GM23338 (cell line): ENCODE measurements at regions not wholly inside any gene's neighbourhood (a gene's known extent, or its start where the extent isn't known, plus 50 kb on each side); places are given as distances from the start of the nearest gene placed in this dataset.

Experiments
- ATAC-seq: fragments of 200-7000 bp; cut with Tn5 transposase; 3 replicates; pipeline ENCODE4 v1.9.1; 2020
- DNase-seq: peaks from one replicate; pipeline ENCODE4 v3.0.0-alpha.2; 2015; ENCODE audit warnings: low spot score
- H2AFZ ChIP-seq: fragments of 200-600 bp; sonication (generic); 2 replicates; pipeline ENCODE4 v1.8.0; 2016; ENCODE audit warnings: antibody characterized with exemption, mild to moderate bottlenecking, moderate library complexity
- H3F3A ChIP-seq: fragments of 200-600 bp; sonication (generic); replicated peaks from 2 replicates; pipeline ENCODE4 v1.8.0; 2017; ENCODE audit warnings: antibody characterized with exemption, mixed run types, low read depth
- H3K27ac ChIP-seq: fragments of 200-600 bp; sonication (generic); 2 replicates; pipeline ENCODE4 v1.6.1; 2016; ENCODE audit warnings: low read depth
- H3K27me3 ChIP-seq: fragments of 200-600 bp; sonication (generic); 2 replicates; pipeline ENCODE4 v1.8.0; 2016; ENCODE audit warnings: mild to moderate bottlenecking, mixed run types, moderate library complexity; ENCODE audit not compliant: insufficient read depth
- H3K36me3 ChIP-seq: fragments of 200-600 bp; sonication (generic); 2 replicates; pipeline ENCODE4 v1.8.0; 2016; ENCODE audit warnings: mild to moderate bottlenecking; ENCODE audit not compliant: insufficient read depth
- H3K4me1 ChIP-seq: fragments of 200-600 bp; sonication (generic); 2 replicates; pipeline ENCODE4 v1.8.0; 2016; ENCODE audit warnings: mild to moderate bottlenecking, moderate library complexity; ENCODE audit not compliant: insufficient read depth
- H3K4me2 ChIP-seq: fragments of 200-600 bp; sonication (generic); 2 replicates; pipeline ENCODE4 v1.7.1; 2017; ENCODE audit warnings: mixed run types
- H3K4me3 ChIP-seq: fragments of 200-600 bp; sonication (generic); 2 replicates; pipeline ENCODE4 v1.6.1; 2016; ENCODE audit warnings: mixed run types
- H3K79me2 ChIP-seq: fragments of 200-600 bp; sonication (generic); replicated peaks from 2 replicates; pipeline ENCODE4 v1.8.0; 2017; ENCODE audit warnings: mild to moderate bottlenecking; ENCODE audit not compliant: insufficient read depth
- H3K9me2 ChIP-seq: fragments of 200-600 bp; sonication (generic); 2 replicates; pipeline ENCODE4 v1.8.0; 2017; ENCODE audit not compliant: insufficient read depth
- H4K20me1 ChIP-seq: fragments of 200-600 bp; sonication (generic); replicated peaks from 2 replicates; pipeline ENCODE4 v1.8.0; 2017; ENCODE audit warnings: mild to moderate bottlenecking; ENCODE audit not compliant: insufficient read depth
- H3K27ac Mint-ChIP-seq: 2 replicates; pipeline ENCODE4 v1.8.0; 2020; ENCODE audit warnings: inconsistent platforms, mild to moderate bottlenecking, moderate library complexity, mixed read lengths
- H3K27me3 Mint-ChIP-seq: 3 replicates; pipeline ENCODE4 v1.8.0; 2022; ENCODE audit warnings: low read depth, mild to moderate bottlenecking, moderate library complexity, mixed read lengths, inconsistent platforms; ENCODE audit not compliant: insufficient read depth, poor library complexity
- H3K36me3 Mint-ChIP-seq: 3 replicates; pipeline ENCODE4 v1.8.0; 2021; ENCODE audit warnings: low read depth, mild to moderate bottlenecking, inconsistent platforms, moderate library complexity, mixed read lengths
- H3K4me1 Mint-ChIP-seq: 3 replicates; pipeline ENCODE4 v1.8.0; 2020; ENCODE audit warnings: mild to moderate bottlenecking, inconsistent platforms, mixed read lengths
- H3K4me3 Mint-ChIP-seq: 3 replicates; pipeline ENCODE4 v1.8.0; 2021; ENCODE audit warnings: moderate library complexity, mild to moderate bottlenecking, inconsistent platforms, mixed read lengths
- H3K9me3 Mint-ChIP-seq: 3 replicates; pipeline ENCODE4 v1.8.0; 2020; ENCODE audit warnings: moderate library complexity, mild to moderate bottlenecking, inconsistent platforms, mixed read lengths
- EZH2phosphoT487 ChIP-seq: fragments of 200-600 bp; sonication (generic); IDR thresholded peaks from one replicate; pipeline ENCODE4 v1.8.1; 2018; ENCODE audit warnings: antibody characterized with exemption; ENCODE audit not compliant: unreplicated experiment
- JUNB ChIP-seq: IDR thresholded peaks from one replicate; pipeline ENCODE4 v1.6.1; 2016; ENCODE audit warnings: antibody characterized with exemption; ENCODE audit not compliant: unreplicated experiment
- NANOG ChIP-seq: IDR thresholded peaks from 2 replicates; pipeline ENCODE4 v1.6.1; 2016; ENCODE audit warnings: antibody characterized with exemption, borderline replicate concordance
- POLR2AphosphoS5 ChIP-seq: IDR thresholded peaks from 2 replicates; pipeline ENCODE4 v1.6.1; 2016; ENCODE audit warnings: antibody characterized with exemption, low read depth
- STAT1 ChIP-seq: IDR thresholded peaks from one replicate; pipeline ENCODE4 v1.6.1; 2016; ENCODE audit warnings: antibody characterized with exemption; ENCODE audit not compliant: unreplicated experiment
- ZNF331 ChIP-seq: fragments of 250-450 bp; sonication (Bioruptor Pico); IDR thresholded peaks from 2 replicates; pipeline ENCODE4 v1.5.0; 2020; ENCODE audit warnings: low read depth, mild to moderate bottlenecking, moderate library complexity
- ZNF462 ChIP-seq: fragments of 250-450 bp; sonication (Bioruptor Pico); IDR thresholded peaks from 2 replicates; pipeline ENCODE4 v1.5.0; 2020; ENCODE audit warnings: mild to moderate bottlenecking, moderate library complexity

GRCh38 chr6:148059869-148060268, 282.8 kb upstream of the SASH1 start (continued):
- TF ChIP-seq ZNF331 (CRISPR knock-in tag) (no peak), JUNB (no peak)

- H3K27me3 Mint-ChIP-seq, result peaks cover 2% of the 10 kb centered on the region
- H3K27ac Mint-ChIP-seq, result no peak overlapping the region
- H4K20me1 ChIP-seq, result no peaks in the 10 kb centered on the region
- H3K27ac ChIP-seq, result no peak overlapping the region
- TF ChIP-seq ZNF331 (CRISPR knock-in tag) (no peak), NANOG (no peak)
- no peaks in the 10 kb centered on the region for H3K4me1 ChIP-seq
- no peaks in the 10 kb centered on the region for H3K79me2 ChIP-seq
- H2AFZ ChIP-seq, result no peak overlapping the region; the same call in 1 of the 2 replicates
- H3K9me3 Mint-ChIP-seq, result peaks cover 40% of the 10 kb centered on the region
- no peak overlapping the region for H3K4me3 ChIP-seq
- H3K36me3 Mint-ChIP-seq, result peaks cover 9% of the 10 kb centered on the region
- no peaks in the 10 kb centered on the region for H3F3A ChIP-seq
- no peaks in the 10 kb centered on the region for H3K4me1 Mint-ChIP-seq
- no peak overlapping the region for H3K4me3 Mint-ChIP-seq
- no peak for DNase-seq
- H3K4me2 ChIP-seq, result no peak overlapping the region
- peaks cover 3% of the 10 kb centered on the region; the same call in 1 of the 2 replicates for H3K9me2 ChIP-seq
- no peak for ATAC-seq
- H3K36me3 ChIP-seq, result 0 out of 2 replicates have a peak, but pooled peaks cover 6% of the 10 kb centered on the region
- no peaks in the 10 kb centered on the region for H3K27me3 ChIP-seq
Observed at GRCh38 chr6:148064406-148065134, 278.1 kb upstream of the SASH1 start.

- H4K20me1 ChIP-seq, result no peaks in the 10 kb centered on the region
- H3K79me2 ChIP-seq, result no peaks in the 10 kb centered on the region
- H3K4me1 Mint-ChIP-seq, result no peaks in the 10 kb centered on the region
- no peaks in the 10 kb centered on the region for H3F3A ChIP-seq
- H3K4me3 Mint-ChIP-seq, result no peak overlapping the region
- no peaks in the 10 kb centered on the region for H3K4me1 ChIP-seq
- H3K4me3 ChIP-seq, result no peak overlapping the region
- no peaks in the 10 kb centered on the region for H3K27me3 Mint-ChIP-seq
- no peak overlapping the region for H3K4me2 ChIP-seq
- H3K36me3 Mint-ChIP-seq, result no peaks in the 10 kb centered on the region; the same call in 2 of the 3 replicates
- no peaks in the 10 kb centered on the region; the same call in 1 of the 2 replicates for H3K9me2 ChIP-seq
- peaks cover 19% of the 10 kb centered on the region for H3K9me3 Mint-ChIP-seq
- no peaks in the 10 kb centered on the region for H3K27me3 ChIP-seq
- H2AFZ ChIP-seq, result no peak overlapping the region
- H3K27ac ChIP-seq, result no peak overlapping the region
- TF ChIP-seq EZH2phosphoT487 (no peak), ZNF331 (CRISPR knock-in tag) (no peak), JUNB (no peak), STAT1 (no peak)
- no peak for DNase-seq
- no peaks in the 10 kb centered on the region for H3K36me3 ChIP-seq
- no peak for ATAC-seq
- no peak overlapping the region for H3K27ac Mint-ChIP-seq
Observed at GRCh38 chr6:148068437-148069061, 274.1 kb upstream of the SASH1 start.

GRCh38 chr6:148069256-148069655, 273.4 kb upstream of the SASH1 start:
- no peaks in the 10 kb centered on the region; the same call in 2 of the 3 replicates for H3K36me3 Mint-ChIP-seq
- Histone ChIP-seq H3F3A (no peaks in the 10 kb centered on the region), H2AFZ (no peak overlapping the region), H4K20me1 (no peaks in the 10 kb centered on the region), H3K79me2 (no peaks in the 10 kb centered on the region), H3K4me1 (no peaks in the 10 kb centered on the region), H3K36me3 (no peaks in the 10 kb centered on the region), H3K27me3 (no peaks in the 10 kb centered on the region), H3K4me3 (no peak overlapping the region), H3K9me2 (no peaks in the 10 kb centered on the region), H3K4me2 (no peak overlapping the region), H3K27ac (no peak overlapping the region)
- H3K9me3 Mint-ChIP-seq, result peaks cover 13% of the 10 kb centered on the region
- no peak for ATAC-seq
- H3K4me3 Mint-ChIP-seq, result no peak overlapping the region
- DNase-seq, result no peak
- no peaks in the 10 kb centered on the region for H3K4me1 Mint-ChIP-seq
- H3K27me3 Mint-ChIP-seq, result no peaks in the 10 kb centered on the region
- H3K27ac Mint-ChIP-seq, result no peak overlapping the region
- no peak for TF ChIP-seq POLR2AphosphoS5
- no peak for TF ChIP-seq JUNB
- TF ChIP-seq ZNF462, result no peak
- no peak for TF ChIP-seq NANOG
